ENCODE measurements at regions not wholly inside any gene's neighbourhood (a gene's known extent, or its start where the extent isn't known, plus 50 kb on each side); places are given as distances from the start of the nearest gene placed in this dataset.

- Histone ChIP-seq H3K4me2 (ENCODE audit: insufficient read depth in 1 of 2, low read depth in 2 of 2, low read length in 2 of 2) (no peak overlapping the region), H3K27me3 (replicated peaks in 1 of 4; ENCODE audit: control insufficient read depth in 3 of 4, extremely low read depth in 1 of 4, insufficient read depth in 3 of 4, low read length in 3 of 4) (no peaks in the 10 kb centered on the region), H3K36me3 (ENCODE audit: control insufficient read depth in 2 of 4, insufficient read depth in 4 of 4, low read length in 3 of 4) (no peaks in the 10 kb centered on the region), H3K4ac (replicated peaks; ENCODE audit: insufficient read length, low read depth, low read length) (no peak overlapping the region), H3K9me3 (ENCODE audit: insufficient read depth in 2 of 2, low read depth in 1 of 2, low read length in 1 of 2) (no peaks in the 10 kb centered on the region), H3K18ac (ENCODE audit: extremely low read depth, low read length) (no peak overlapping the region), H3K9ac (replicated peaks in 1 of 4; ENCODE audit: extremely low read depth in 1 of 4, low read depth in 3 of 4, low read length in 3 of 4) (no peak overlapping the region), H3K4me3 (ENCODE audit: extremely low read depth in 1 of 4, insufficient read depth in 2 of 4, low read depth in 3 of 4, low read length in 4 of 4) (no peak overlapping the region), H3K14ac (ENCODE audit: insufficient read length) (no peak overlapping the region), H4K91ac (replicated peaks; ENCODE audit: insufficient read length, low read length) (no peak overlapping the region), H3K4me1 (replicated peaks in 1 of 4; ENCODE audit: control insufficient read depth in 3 of 4, insufficient read depth in 4 of 4, low read length in 3 of 4) (no peaks in the 10 kb centered on the region), H3K79me1 (ENCODE audit: low read depth, low read length) (no peaks in the 10 kb centered on the region), H2BK5ac (ENCODE audit: low read depth, low read length) (no peak overlapping the region), H2BK15ac (ENCODE audit: low read length) (no peak overlapping the region), H4K20me1 (replicated peaks in 1 of 2; ENCODE audit: control insufficient read depth in 1 of 2, insufficient read depth in 2 of 2, low read length in 2 of 2) (no peaks in the 10 kb centered on the region), H2BK20ac (ENCODE audit: low read length) (no peak overlapping the region), H4K8ac (ENCODE audit: extremely low read depth, insufficient read depth, low read length) (no peak overlapping the region), H2BK12ac (ENCODE audit: low read depth, low read length) (no peak overlapping the region), H3K56ac (replicated peaks; ENCODE audit: insufficient read length, low read depth, low read length) (no peak overlapping the region), H2BK120ac (replicated peaks; ENCODE audit: low read depth, low read length) (no peak overlapping the region), H4K5ac (ENCODE audit: insufficient read length, low read depth, low read length) (no peak overlapping the region), H3K23me2 (ENCODE audit: low read depth, low read length) (no peaks in the 10 kb centered on the region), H3K27ac (ENCODE audit: low read depth, low read length) (no peak overlapping the region), H2AK5ac (ENCODE audit: low read depth, low read length) (no peak overlapping the region), H3K23ac (ENCODE audit: insufficient read length) (no peak overlapping the region), H3K79me2 (ENCODE audit: control insufficient read depth in 1 of 2, insufficient read depth in 2 of 2, low read length in 2 of 2) (no peaks in the 10 kb centered on the region), H2AFZ (ENCODE audit: low read length) (no peak overlapping the region)
- 90% methylated on average over 4 of the region's 4 CpGs; no CpG with 5 or more reads in 1 of the 2 experiments for WGBS, 2 experiments (ENCODE audit: extremely low coverage in 1 of 2, insufficient coverage in 1 of 2, insufficient read length in 1 of 2, insufficient replicate concordance in 2 of 2, low coverage in 1 of 2, low lambda C conversion rate in 2 of 2, missing lambda C conversion rate in 1 of 2)
- DNase-seq (ENCODE audit: low read depth in 1 of 2, low spot score in 2 of 2) (no peak), FAIRE-seq (no peak)
- POLR2A ChIA-PET (ENCODE audit: partially characterized antibody) = no interaction called here
- CTCF ChIA-PET (ENCODE audit: partially characterized antibody) = no interaction called here
- TF ChIP-seq RXRA (IDR thresholded peaks at IDR 0.05; ENCODE audit: insufficient read depth, low read depth, low read length) (no peak), ZNF274 (IDR thresholded peaks at IDR 0.05; ENCODE audit: borderline replicate concordance, extremely low read depth, low read length) (no peak), CBX5 (IDR thresholded peaks at IDR 0.05; ENCODE audit: low read depth, low read length) (no peak), ASH2L (IDR thresholded peaks at IDR 0.05; ENCODE audit: low read length) (no peak), FOSL1 (IDR thresholded peaks at IDR 0.05; ENCODE audit: insufficient read depth, low read depth, low read length) (no peak), MAFK (IDR thresholded peaks at IDR 0.05; ENCODE audit: low read depth, low read length) (no peak), EP300 (IDR thresholded peaks at IDR 0.05; ENCODE audit: borderline replicate concordance in 1 of 2, low read depth in 2 of 2, low read length in 2 of 2) (no peak), CTBP2 (IDR thresholded peaks at IDR 0.05; ENCODE audit: borderline replicate concordance, insufficient read depth, insufficient read length, low read length) (no peak), RNF2 (IDR thresholded peaks at IDR 0.05; ENCODE audit: borderline replicate concordance, low read depth, low read length, missing control alignments, poor library complexity, severe bottlenecking) (no peak), TBP (IDR thresholded peaks at IDR 0.05; ENCODE audit: low read depth, low read length) (no peak), USF2 (IDR thresholded peaks at IDR 0.05; ENCODE audit: low read length) (no peak)
These were observed 241.0 kb upstream of the TBX3 start for GRCh38 chr12:114924946-114925475.

All from H1 (cell line).